B cell (primary cell): ENCODE measurements at regions not wholly inside any gene's neighbourhood (a gene's known extent, or its start where the extent isn't known, plus 50 kb on each side); places are given as distances from the start of the nearest gene placed in this dataset.
"Not testable (repeated sequence)": the region's sequence is repeated elsewhere in the genome, so short reads cannot be mapped to it uniquely, and the experiment has no call there.

Source experiments
- CTCF ChIP-seq: fragments of 200-600 bp; IDR thresholded peaks from one replicate; pipeline ENCODE4 v1.8.0; 2022; ENCODE audit warnings: antibody characterized with exemption, mild to moderate bottlenecking
- EZH2 ChIP-seq: IDR thresholded peaks from 2 replicates; pipeline ENCODE4 v1.6.1; 2012; ENCODE audit warnings: borderline replicate concordance, low read depth, mild to moderate bottlenecking, moderate library complexity, low read length; ENCODE audit not compliant: insufficient read depth, poor library complexity, severe bottlenecking

- TF ChIP-seq CTCF, EZH2: not testable (repeated sequence)
Observed at GRCh38 chr6:139726272-139726671, 351.8 kb upstream of the CITED2 start.
